ENCODE measurements at regions not wholly inside any gene's neighbourhood (a gene's known extent, or its start where the extent isn't known, plus 50 kb on each side); places are given as distances from the start of the nearest gene placed in this dataset.

DNA sequence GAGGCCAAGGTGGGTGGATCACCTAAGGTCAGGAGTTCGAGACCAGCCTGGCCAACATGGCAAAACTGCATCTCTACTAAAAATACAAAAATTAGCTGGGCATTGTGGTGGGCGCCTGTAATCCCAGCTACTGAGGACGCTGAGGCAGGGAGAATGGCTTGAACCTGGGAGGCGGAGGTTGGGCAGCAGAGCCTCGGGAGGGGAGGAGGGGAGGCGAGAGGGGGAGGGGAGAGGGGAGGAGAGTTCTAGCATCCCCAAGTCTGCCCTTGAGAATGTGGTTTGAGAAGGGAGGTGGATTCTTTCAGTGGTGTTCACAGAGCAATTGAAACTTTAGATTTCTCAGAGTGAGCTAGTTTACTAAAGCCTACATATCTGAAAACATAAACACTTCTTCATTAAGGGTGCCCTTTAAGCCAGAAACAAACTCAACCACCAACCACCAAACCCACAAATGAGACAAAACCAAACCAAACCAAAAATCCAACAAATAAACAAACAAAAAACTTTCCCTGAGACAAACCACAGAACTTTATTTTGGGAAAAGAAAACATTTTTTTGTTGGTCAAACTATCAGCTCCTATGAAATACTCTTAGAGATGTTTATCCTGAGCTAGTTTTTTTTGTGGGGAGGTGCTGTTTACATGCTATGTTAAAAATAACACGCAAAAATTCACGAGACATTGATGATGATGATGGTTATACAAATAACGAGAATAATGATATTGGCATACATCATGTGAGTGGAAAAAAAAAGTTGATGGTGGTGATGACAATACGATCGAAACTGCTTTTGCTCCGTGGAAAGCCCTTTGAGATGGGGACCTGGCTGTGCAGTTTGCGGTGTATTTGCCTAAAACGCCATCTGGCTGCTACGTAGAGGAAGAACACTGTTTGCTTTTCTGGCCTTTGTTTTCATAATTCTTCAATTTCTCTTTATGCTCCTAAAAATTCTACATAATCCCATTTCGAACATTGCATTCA is 98.2 kb upstream of the PRKX start (continued):
- TF ChIP-seq, protein P1, sequence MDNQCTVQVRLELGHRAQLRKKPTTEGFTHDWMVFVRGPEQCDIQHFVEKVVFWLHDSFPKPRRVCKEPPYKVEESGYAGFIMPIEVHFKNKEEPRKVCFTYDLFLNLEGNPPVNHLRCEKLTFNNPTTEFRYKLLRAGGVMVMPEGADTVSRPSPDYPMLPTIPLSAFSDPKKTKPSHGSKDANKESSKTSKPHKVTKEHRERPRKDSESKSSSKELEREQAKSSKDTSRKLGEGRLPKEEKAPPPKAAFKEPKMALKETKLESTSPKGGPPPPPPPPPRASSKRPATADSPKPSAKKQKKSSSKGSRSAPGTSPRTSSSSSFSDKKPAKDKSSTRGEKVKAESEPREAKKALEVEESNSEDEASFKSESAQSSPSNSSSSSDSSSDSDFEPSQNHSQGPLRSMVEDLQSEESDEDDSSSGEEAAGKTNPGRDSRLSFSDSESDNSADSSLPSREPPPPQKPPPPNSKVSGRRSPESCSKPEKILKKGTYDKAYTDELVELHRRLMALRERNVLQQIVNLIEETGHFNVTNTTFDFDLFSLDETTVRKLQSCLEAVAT (IDR thresholded peaks at IDR 0.05) = peak; percentile 98
- TF ChIP-seq GATAD2B (conservative IDR thresholded peaks at IDR 0.05; ENCODE audit: low read depth) = no peak
- TF ChIP-seq RELA (IDR thresholded peaks at IDR 0.05; ENCODE audit: borderline replicate concordance, partially characterized antibody) = no peak
- TF ChIP-seq MEF2B (IDR thresholded peaks at IDR 0.05; ENCODE audit: partially characterized antibody, poor library complexity, severe bottlenecking) = peak; percentile 82
- no peak for TF ChIP-seq NR2C1 (IDR thresholded peaks at IDR 0.05)
- no peak for TF ChIP-seq ZZZ3 (IDR thresholded peaks at IDR 0.05; ENCODE audit: control insufficient read depth, insufficient read length, low read depth)
- TF ChIP-seq JUND (IDR thresholded peaks at IDR 0.05; ENCODE audit: low read depth, low read length) = 0 out of 2 replicates have a peak, but pooled peaks have one; percentile 13
- TF ChIP-seq CBFB (IDR thresholded peaks at IDR 0.05; ENCODE audit: low read depth) = peak; percentile 92
- TF ChIP-seq ZSCAN29 (IDR thresholded peaks at IDR 0.05) = no peak
- peak; percentile 45; the same call in 1 of the 2 replicates for TF ChIP-seq TCF12 (IDR thresholded peaks at IDR 0.05; ENCODE audit: low read depth, low read length)
- TF ChIP-seq WRNIP1 (IDR thresholded peaks at IDR 0.05; ENCODE audit: borderline replicate concordance, low read depth, low read length) = no peak
- no peak for TF ChIP-seq POLR2AphosphoS2 (IDR thresholded peaks at IDR 0.05; ENCODE audit: low read depth, low read length)
- TF ChIP-seq YBX1 (IDR thresholded peaks at IDR 0.05) = no peak
- peak; percentile 79 for TF ChIP-seq ATF7 (IDR thresholded peaks at IDR 0.05; ENCODE audit: low read depth)
- TF ChIP-seq SUZ12 (IDR thresholded peaks at IDR 0.05; ENCODE audit: unreplicated experiment) = no peak
- peak; percentile 59 to 86 (median 75); a peak in 5 of 6 replicates for TF ChIP-seq CTCF (IDR thresholded peaks at IDR 0.05 in 2 of 3, conservative IDR thresholded peaks at IDR 0.05 in 1 of 3; ENCODE audit: control insufficient read depth in 2 of 3, extremely low read depth in 1 of 3, insufficient read depth in 1 of 3, low read depth in 3 of 3, low read length in 3 of 3)
- TF ChIP-seq, protein P2, sequence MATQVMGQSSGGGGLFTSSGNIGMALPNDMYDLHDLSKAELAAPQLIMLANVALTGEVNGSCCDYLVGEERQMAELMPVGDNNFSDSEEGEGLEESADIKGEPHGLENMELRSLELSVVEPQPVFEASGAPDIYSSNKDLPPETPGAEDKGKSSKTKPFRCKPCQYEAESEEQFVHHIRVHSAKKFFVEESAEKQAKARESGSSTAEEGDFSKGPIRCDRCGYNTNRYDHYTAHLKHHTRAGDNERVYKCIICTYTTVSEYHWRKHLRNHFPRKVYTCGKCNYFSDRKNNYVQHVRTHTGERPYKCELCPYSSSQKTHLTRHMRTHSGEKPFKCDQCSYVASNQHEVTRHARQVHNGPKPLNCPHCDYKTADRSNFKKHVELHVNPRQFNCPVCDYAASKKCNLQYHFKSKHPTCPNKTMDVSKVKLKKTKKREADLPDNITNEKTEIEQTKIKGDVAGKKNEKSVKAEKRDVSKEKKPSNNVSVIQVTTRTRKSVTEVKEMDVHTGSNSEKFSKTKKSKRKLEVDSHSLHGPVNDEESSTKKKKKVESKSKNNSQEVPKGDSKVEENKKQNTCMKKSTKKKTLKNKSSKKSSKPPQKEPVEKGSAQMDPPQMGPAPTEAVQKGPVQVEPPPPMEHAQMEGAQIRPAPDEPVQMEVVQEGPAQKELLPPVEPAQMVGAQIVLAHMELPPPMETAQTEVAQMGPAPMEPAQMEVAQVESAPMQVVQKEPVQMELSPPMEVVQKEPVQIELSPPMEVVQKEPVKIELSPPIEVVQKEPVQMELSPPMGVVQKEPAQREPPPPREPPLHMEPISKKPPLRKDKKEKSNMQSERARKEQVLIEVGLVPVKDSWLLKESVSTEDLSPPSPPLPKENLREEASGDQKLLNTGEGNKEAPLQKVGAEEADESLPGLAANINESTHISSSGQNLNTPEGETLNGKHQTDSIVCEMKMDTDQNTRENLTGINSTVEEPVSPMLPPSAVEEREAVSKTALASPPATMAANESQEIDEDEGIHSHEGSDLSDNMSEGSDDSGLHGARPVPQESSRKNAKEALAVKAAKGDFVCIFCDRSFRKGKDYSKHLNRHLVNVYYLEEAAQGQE (IDR thresholded peaks at IDR 0.05; ENCODE audit: low read depth, low read length) = no peak
- no peak for TF ChIP-seq SPI1 (IDR thresholded peaks at IDR 0.05; ENCODE audit: borderline replicate concordance, insufficient read depth, low read depth, low read length)
- TF ChIP-seq RCOR1 (conservative IDR thresholded peaks at IDR 0.05; ENCODE audit: low read depth, low read length) = no peak
- peak; percentile 69 for TF ChIP-seq SMAD1 (IDR thresholded peaks at IDR 0.05; ENCODE audit: low read depth, partially characterized antibody)

Measured in GM12878 (cell line).